Loucy (cell line): ENCODE measurements at regions not wholly inside any gene's neighbourhood (a gene's known extent, or its start where the extent isn't known, plus 50 kb on each side); places are given as distances from the start of the nearest gene placed in this dataset.

Source experiments
- H2AFZ ChIP-seq: fragments of 200-600 bp; sonication (generic); 2 replicates; pipeline ENCODE4 v1.6.0; 2016; ENCODE audit warnings: antibody characterized with exemption, mild to moderate bottlenecking, low read length, moderate library complexity
- H3F3A ChIP-seq: fragments of 200-600 bp; 2 replicates; pipeline ENCODE4 v1.6.0; 2016; ENCODE audit warnings: antibody characterized with exemption, low read depth, mild to moderate bottlenecking
- H3K27me3 ChIP-seq: fragments of 200-600 bp; sonication (generic); 2 replicates; pipeline ENCODE4 v1.6.1; 2014; ENCODE audit warnings: low read length, mild to moderate bottlenecking; ENCODE audit not compliant: insufficient read depth, poor library complexity, severe bottlenecking
- H3K36me3 ChIP-seq: fragments of 200-600 bp; sonication (generic); 2 replicates; pipeline ENCODE4 v1.6.1; 2016; ENCODE audit warnings: low read length; ENCODE audit not compliant: insufficient read depth
- H3K4me1 ChIP-seq: fragments of 200-600 bp; sonication (generic); 2 replicates; pipeline ENCODE4 v1.5.1; 2014; ENCODE audit warnings: low read length, mild to moderate bottlenecking; ENCODE audit not compliant: insufficient read depth, poor library complexity, severe bottlenecking
- H3K4me2 ChIP-seq: fragments of 200-600 bp; sonication (generic); 2 replicates; pipeline ENCODE4 v1.6.0; 2014; ENCODE audit warnings: antibody characterized with exemption, low read length, low read depth, mild to moderate bottlenecking; ENCODE audit not compliant: poor library complexity, severe bottlenecking
- H3K4me3 ChIP-seq: fragments of 200-600 bp; sonication (generic); 2 replicates; pipeline ENCODE4 v1.5.1; 2014; ENCODE audit warnings: low read length, mild to moderate bottlenecking, mixed read lengths; ENCODE audit not compliant: poor library complexity, severe bottlenecking
- H3K79me2 ChIP-seq: fragments of 200-600 bp; sonication (generic); 2 replicates; pipeline ENCODE4 v1.6.1; 2014; ENCODE audit warnings: low read length; ENCODE audit not compliant: insufficient read depth
- H3K9ac ChIP-seq: fragments of 200-600 bp; sonication (generic); 2 replicates; pipeline ENCODE4 v1.6.0; 2014; ENCODE audit warnings: mild to moderate bottlenecking, low read depth, low read length, moderate library complexity; ENCODE audit not compliant: poor library complexity, severe bottlenecking
- H3K9me2 ChIP-seq: fragments of 200-600 bp; sonication (generic); replicated peaks from 2 replicates; pipeline ENCODE4 v1.6.1; 2016; ENCODE audit warnings: low read depth, low read length, mixed read lengths
- H3K9me3 ChIP-seq: fragments of 200-600 bp; sonication (generic); 2 replicates; pipeline ENCODE4 v1.6.1; 2014; ENCODE audit warnings: mild to moderate bottlenecking, antibody characterized with exemption, low read length, low read depth; ENCODE audit not compliant: insufficient read depth
- H4K20me1 ChIP-seq: fragments of 200-600 bp; sonication (generic); 2 replicates; pipeline ENCODE4 v1.6.0; 2014; ENCODE audit warnings: antibody characterized with exemption, low read length, mild to moderate bottlenecking; ENCODE audit not compliant: insufficient read depth, poor library complexity, severe bottlenecking
- CTCF ChIP-seq: fragments of 200-600 bp; sonication (generic); conservative IDR thresholded peaks from 2 replicates; pipeline ENCODE4 v1.5.1; 2014; ENCODE audit warnings: mild to moderate bottlenecking, antibody characterized with exemption, low read length
- EZH2phosphoT487 ChIP-seq: fragments of 200-600 bp; IDR thresholded peaks from 2 replicates; pipeline ENCODE4 v1.6.1; 2018; ENCODE audit warnings: antibody characterized with exemption, mild to moderate bottlenecking, moderate library complexity, borderline replicate concordance

GRCh38 chr14:58705066-58705465 is 67.3 kb downstream of the DACT1 start:
- no peak overlapping the region for H3K9ac ChIP-seq
- no peak overlapping the region for H2AFZ ChIP-seq
- no peaks in the 10 kb centered on the region for H3K9me3 ChIP-seq
- H3K27me3 ChIP-seq = no peaks in the 10 kb centered on the region
- H3K4me2 ChIP-seq = no peak overlapping the region
- no peaks in the 10 kb centered on the region for H4K20me1 ChIP-seq
- no peak overlapping the region for H3K4me3 ChIP-seq
- H3K36me3 ChIP-seq = no peaks in the 10 kb centered on the region
- no peaks in the 10 kb centered on the region for H3K9me2 ChIP-seq
- no peaks in the 10 kb centered on the region for H3K4me1 ChIP-seq
- H3F3A ChIP-seq = no peaks in the 10 kb centered on the region
- TF ChIP-seq EZH2phosphoT487 (no peak), CTCF (no peak)
- H3K79me2 ChIP-seq = no peaks in the 10 kb centered on the region

- no peaks in the 10 kb centered on the region for H3K79me2 ChIP-seq
- H3F3A ChIP-seq = no peaks in the 10 kb centered on the region
- no peak overlapping the region for H3K4me2 ChIP-seq
- H3K4me3 ChIP-seq = no peak overlapping the region
- H3K36me3 ChIP-seq = no peaks in the 10 kb centered on the region
- TF ChIP-seq CTCF (no peak), EZH2phosphoT487 (no peak)
- no peaks in the 10 kb centered on the region for H4K20me1 ChIP-seq
- no peaks in the 10 kb centered on the region for H3K9me3 ChIP-seq
- no peaks in the 10 kb centered on the region for H3K4me1 ChIP-seq
- no peak overlapping the region for H2AFZ ChIP-seq
- H3K9me2 ChIP-seq = no peaks in the 10 kb centered on the region
- H3K27me3 ChIP-seq = no peaks in the 10 kb centered on the region
- no peak overlapping the region for H3K9ac ChIP-seq
These were observed 70.2 kb downstream of the DACT1 start for GRCh38 chr14:58707949-58708348.

GRCh38 chr14:58709949-58710348 is 72.2 kb downstream of the DACT1 start:
- Histone ChIP-seq H3K79me2 (no peaks in the 10 kb centered on the region), H3K9me3 (no peaks in the 10 kb centered on the region), H3K9me2 (no peaks in the 10 kb centered on the region), H3K9ac (no peak overlapping the region), H4K20me1 (no peaks in the 10 kb centered on the region), H3K4me1 (no peaks in the 10 kb centered on the region), H3F3A (no peaks in the 10 kb centered on the region), H3K36me3 (no peaks in the 10 kb centered on the region), H3K4me2 (no peak overlapping the region), H3K4me3 (no peak overlapping the region), H2AFZ (no peak overlapping the region), H3K27me3 (no peaks in the 10 kb centered on the region)
- TF ChIP-seq CTCF (no peak), EZH2phosphoT487 (no peak)
